ENCODE measurements at regions not wholly inside any gene's neighbourhood (a gene's known extent, or its start where the extent isn't known, plus 50 kb on each side); places are given as distances from the start of the nearest gene placed in this dataset.

GRCh38 chr4:162874748-162875147, 291.9 kb downstream of the NAF1 start:
- H2AFZ ChIP-seq (ENCODE audit: low read length), result no peak overlapping the region
- H2BK120ac ChIP-seq (replicated peaks; ENCODE audit: low read depth, low read length), result no peak overlapping the region
- H3K27ac ChIP-seq (ENCODE audit: low read depth, low read length), result no peak overlapping the region
- H2AK5ac ChIP-seq (ENCODE audit: low read depth, low read length), result no peak overlapping the region
- no peak overlapping the region for H4K91ac ChIP-seq (replicated peaks; ENCODE audit: insufficient read length, low read length)
- no peaks in the 10 kb centered on the region for H3K9me3 ChIP-seq (ENCODE audit: insufficient read depth in 2 of 2, low read depth in 1 of 2, low read length in 1 of 2)
- no peak overlapping the region for H3K4me2 ChIP-seq (ENCODE audit: insufficient read depth in 1 of 2, low read depth in 2 of 2, low read length in 2 of 2)
- H2BK20ac ChIP-seq (ENCODE audit: low read length), result no peak overlapping the region
- no peaks in the 10 kb centered on the region for H3K23me2 ChIP-seq (ENCODE audit: low read depth, low read length)
- H3K56ac ChIP-seq (replicated peaks; ENCODE audit: insufficient read length, low read depth, low read length), result no peak overlapping the region
- CTCF ChIA-PET (ENCODE audit: partially characterized antibody), result interaction anchor here (1.1 kb wide), 1 partner anchor 45 kb away, joined by 3 read pairs; no protein-coding TSS in a partner anchor
- H3K36me3 ChIP-seq (ENCODE audit: control insufficient read depth in 2 of 4, insufficient read depth in 4 of 4, low read length in 3 of 4), result no peaks in the 10 kb centered on the region
- POLR2A ChIA-PET (ENCODE audit: partially characterized antibody), result no interaction called here
- no peak overlapping the region for H2BK12ac ChIP-seq (ENCODE audit: low read depth, low read length)
- H4K5ac ChIP-seq (ENCODE audit: insufficient read length, low read depth, low read length), result no peak overlapping the region
- no peak overlapping the region for H3K18ac ChIP-seq (ENCODE audit: extremely low read depth, low read length)
- no peaks in the 10 kb centered on the region for H3K79me2 ChIP-seq (ENCODE audit: control insufficient read depth in 1 of 2, insufficient read depth in 2 of 2, low read length in 2 of 2)
- no peak overlapping the region for H3K4me3 ChIP-seq (ENCODE audit: extremely low read depth in 1 of 4, insufficient read depth in 2 of 4, low read depth in 3 of 4, low read length in 4 of 4)
- WGBS, 2 experiments (ENCODE audit: extremely low coverage in 1 of 2, insufficient coverage in 1 of 2, insufficient read length in 1 of 2, insufficient replicate concordance in 2 of 2, low coverage in 1 of 2, low lambda C conversion rate in 2 of 2, missing lambda C conversion rate in 1 of 2), result 94% methylated on average over 2 of the region's 2 CpGs; no CpG with 5 or more reads in 1 of the 2 experiments
- H2BK5ac ChIP-seq (ENCODE audit: low read depth, low read length), result no peak overlapping the region
- H3K14ac ChIP-seq (ENCODE audit: insufficient read length), result no peak overlapping the region
- no peak overlapping the region for H3K23ac ChIP-seq (ENCODE audit: insufficient read length)
- no peak overlapping the region for H2BK15ac ChIP-seq (ENCODE audit: low read length)
- FAIRE-seq (no peak), DNase-seq (ENCODE audit: low read depth in 1 of 2, low spot score in 2 of 2) (no peak)
- H4K20me1 ChIP-seq (replicated peaks in 1 of 2; ENCODE audit: control insufficient read depth in 1 of 2, insufficient read depth in 2 of 2, low read length in 2 of 2), result no peaks in the 10 kb centered on the region
- no peak overlapping the region for H4K8ac ChIP-seq (ENCODE audit: extremely low read depth, insufficient read depth, low read length)
- H3K4me1 ChIP-seq (replicated peaks in 1 of 4; ENCODE audit: control insufficient read depth in 3 of 4, insufficient read depth in 4 of 4, low read length in 3 of 4), result no peaks in the 10 kb centered on the region
- H3K4ac ChIP-seq (replicated peaks; ENCODE audit: insufficient read length, low read depth, low read length), result no peak overlapping the region
- H3K79me1 ChIP-seq (ENCODE audit: low read depth, low read length), result no peaks in the 10 kb centered on the region
- no peak for TF ChIP-seq RXRA (IDR thresholded peaks at IDR 0.05; ENCODE audit: insufficient read depth, low read depth, low read length)
- no peak for TF ChIP-seq BCL11A (IDR thresholded peaks at IDR 0.05; ENCODE audit: low read depth in 2 of 2, low read length in 2 of 2)
- no peak for TF ChIP-seq GTF2F1 (IDR thresholded peaks at IDR 0.05; ENCODE audit: borderline replicate concordance, low read depth, low read length)
- no peak for TF ChIP-seq KDM1A (IDR thresholded peaks at IDR 0.05; ENCODE audit: borderline replicate concordance, low read length)
- TF ChIP-seq ZNF274 (IDR thresholded peaks at IDR 0.05; ENCODE audit: borderline replicate concordance, extremely low read depth, low read length), result no peak
- TF ChIP-seq JUN (IDR thresholded peaks at IDR 0.05; ENCODE audit: low read depth, low read length), result no peak
- no peak for TF ChIP-seq CHD1 (IDR thresholded peaks at IDR 0.05; ENCODE audit: low read depth, low read length)
- no peak for TF ChIP-seq EP300 (IDR thresholded peaks at IDR 0.05; ENCODE audit: borderline replicate concordance in 1 of 2, low read depth in 2 of 2, low read length in 2 of 2)
- no peak for TF ChIP-seq YY1 (IDR thresholded peaks at IDR 0.05; ENCODE audit: low read depth, low read length)
- TF ChIP-seq POLR2A (IDR thresholded peaks at IDR 0.05; ENCODE audit: control extremely low read depth in 1 of 2, low read depth in 2 of 2, low read length in 2 of 2), result no peak
- TF ChIP-seq NRF1 (IDR thresholded peaks at IDR 0.05; ENCODE audit: low read depth, low read length), result no peak
- no peak for TF ChIP-seq POLR2AphosphoS5 (IDR thresholded peaks at IDR 0.05; ENCODE audit: low read depth, low read length)
- TF ChIP-seq FOSL1 (IDR thresholded peaks at IDR 0.05; ENCODE audit: insufficient read depth, low read depth, low read length), result no peak
- no peak for TF ChIP-seq CBX8 (IDR thresholded peaks at IDR 0.05; ENCODE audit: borderline replicate concordance, low read depth, low read length)
- H3K27me3 ChIP-seq (replicated peaks in 1 of 4; ENCODE audit: control insufficient read depth in 3 of 4, extremely low read depth in 1 of 4, insufficient read depth in 3 of 4, low read length in 3 of 4), result no peaks in the 10 kb centered on the region
- H3K9ac ChIP-seq (replicated peaks in 1 of 4; ENCODE audit: extremely low read depth in 1 of 4, low read depth in 3 of 4, low read length in 3 of 4), result no peak overlapping the region

Measured in H1 (cell line).